ENCODE measurements at regions not wholly inside any gene's neighbourhood (a gene's known extent, or its start where the extent isn't known, plus 50 kb on each side); places are given as distances from the start of the nearest gene placed in this dataset.

DNA sequence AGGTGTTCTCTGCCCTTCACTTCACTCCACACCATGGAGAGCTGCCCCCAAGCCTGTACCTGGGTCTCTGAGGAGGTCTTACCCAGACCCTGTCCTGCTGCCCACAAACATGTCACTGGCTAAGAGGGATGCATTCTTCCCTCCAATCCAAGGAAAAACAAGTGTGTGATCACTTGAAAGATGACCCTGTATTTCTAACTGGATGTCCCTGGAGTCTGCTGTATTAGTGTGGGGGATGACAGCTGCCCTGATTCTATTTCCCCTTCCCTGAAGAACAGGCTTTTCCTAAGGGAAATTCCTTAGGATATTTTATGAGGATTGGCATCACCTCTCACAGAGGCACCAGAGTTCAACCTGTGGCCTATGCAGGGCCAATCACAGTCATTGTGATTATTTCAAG lies 55.0 kb upstream of the GATA2 start:
- CTCF ChIA-PET: no interaction called here
- no TSS peak for BruUV-seq (replicated peaks)
- POLR2A ChIA-PET (ENCODE audit: unreplicated experiment): no interaction called here
- Histone ChIP-seq H4K20me1 (ENCODE audit: low read length) (no peaks in the 10 kb centered on the region), H3K9me3 (ENCODE audit: low read length) (no peaks in the 10 kb centered on the region), H3K36me3 (ENCODE audit: low read depth, low read length) (no peaks in the 10 kb centered on the region), H3F3A (ENCODE audit: low read length, unreplicated experiment) (no peaks in the 10 kb centered on the region), H3K4me1 (ENCODE audit: insufficient read depth, low read length) (no peaks in the 10 kb centered on the region), H3K4me2 (ENCODE audit: low read length) (no peak overlapping the region), H3K9me2 (replicated peaks; ENCODE audit: low read length) (no peaks in the 10 kb centered on the region), H3K27ac (ENCODE audit: low read length) (no peak overlapping the region), H3K27me3 (ENCODE audit: low read length) (no peaks in the 10 kb centered on the region), H2AFZ (ENCODE audit: low read length) (no peak overlapping the region), H3K79me2 (ENCODE audit: low read length) (no peaks in the 10 kb centered on the region), H3K4me3 (ENCODE audit: low read length) (no peak overlapping the region), H3K9ac (ENCODE audit: low read length) (no peak overlapping the region)
- no peak for DNase-seq
- TF ChIP-seq, protein P1, sequence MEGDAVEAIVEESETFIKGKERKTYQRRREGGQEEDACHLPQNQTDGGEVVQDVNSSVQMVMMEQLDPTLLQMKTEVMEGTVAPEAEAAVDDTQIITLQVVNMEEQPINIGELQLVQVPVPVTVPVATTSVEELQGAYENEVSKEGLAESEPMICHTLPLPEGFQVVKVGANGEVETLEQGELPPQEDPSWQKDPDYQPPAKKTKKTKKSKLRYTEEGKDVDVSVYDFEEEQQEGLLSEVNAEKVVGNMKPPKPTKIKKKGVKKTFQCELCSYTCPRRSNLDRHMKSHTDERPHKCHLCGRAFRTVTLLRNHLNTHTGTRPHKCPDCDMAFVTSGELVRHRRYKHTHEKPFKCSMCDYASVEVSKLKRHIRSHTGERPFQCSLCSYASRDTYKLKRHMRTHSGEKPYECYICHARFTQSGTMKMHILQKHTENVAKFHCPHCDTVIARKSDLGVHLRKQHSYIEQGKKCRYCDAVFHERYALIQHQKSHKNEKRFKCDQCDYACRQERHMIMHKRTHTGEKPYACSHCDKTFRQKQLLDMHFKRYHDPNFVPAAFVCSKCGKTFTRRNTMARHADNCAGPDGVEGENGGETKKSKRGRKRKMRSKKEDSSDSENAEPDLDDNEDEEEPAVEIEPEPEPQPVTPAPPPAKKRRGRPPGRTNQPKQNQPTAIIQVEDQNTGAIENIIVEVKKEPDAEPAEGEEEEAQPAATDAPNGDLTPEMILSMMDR (conservative IDR thresholded peaks at IDR 0.05; ENCODE audit: low read depth, low read length): no peak
- TF ChIP-seq EZH2 (IDR thresholded peaks at IDR 0.05; ENCODE audit: low read length, unreplicated experiment) (no peak), EZH2phosphoT487 (IDR thresholded peaks at IDR 0.05; ENCODE audit: borderline replicate concordance, low read length) (no peak)
- intact Hi-C loops (cut with micrococcal nuclease): no loop called here
- no peak for ATAC-seq

DNA sequence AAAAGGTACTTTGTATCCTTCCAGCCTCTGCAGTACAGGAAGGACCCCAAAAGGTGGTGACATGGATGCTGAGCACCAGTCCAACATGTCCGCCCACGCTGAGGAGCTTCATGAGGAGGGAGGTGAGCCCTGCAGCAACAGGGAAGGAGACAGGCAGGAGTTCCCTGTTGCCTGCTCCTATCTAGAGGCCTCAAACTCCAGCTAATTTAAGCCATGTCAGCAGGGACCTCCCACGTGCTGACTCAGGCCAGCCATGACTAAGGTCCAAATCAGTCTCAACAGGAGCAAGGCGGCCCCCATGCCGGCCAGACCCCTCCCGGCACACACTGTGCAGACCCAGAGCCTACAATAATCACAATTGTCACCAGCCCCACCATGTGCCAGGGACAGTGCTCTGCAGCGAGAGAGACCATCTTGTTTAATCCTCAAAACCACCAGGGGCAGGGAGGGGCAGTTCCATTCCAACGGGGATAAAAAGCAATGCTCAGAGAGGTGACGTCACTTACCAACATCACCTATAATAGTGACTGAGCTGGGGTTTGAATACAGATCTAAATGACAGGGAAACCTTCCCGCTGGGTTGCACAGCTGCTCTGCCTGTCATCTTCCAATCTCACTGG lies 54.5 kb upstream of the GATA2 start:
- H3F3A ChIP-seq (ENCODE audit: low read length, unreplicated experiment): no peaks in the 10 kb centered on the region
- no peak overlapping the region for H3K9ac ChIP-seq (ENCODE audit: low read length)
- H3K4me2 ChIP-seq (ENCODE audit: low read length): no peak overlapping the region
- ATAC-seq (no peak), DNase-seq (no peak)
- ChIA-PET CTCF (no interaction called here), POLR2A (ENCODE audit: unreplicated experiment) (no interaction called here)
- intact Hi-C loops (cut with micrococcal nuclease): no loop called here
- no peaks in the 10 kb centered on the region for H3K36me3 ChIP-seq (ENCODE audit: low read depth, low read length)
- no peaks in the 10 kb centered on the region for H4K20me1 ChIP-seq (ENCODE audit: low read length)
- BruUV-seq (replicated peaks): no TSS peak
- H3K79me2 ChIP-seq (ENCODE audit: low read length): no peaks in the 10 kb centered on the region
- no peaks in the 10 kb centered on the region for H3K4me1 ChIP-seq (ENCODE audit: insufficient read depth, low read length)
- no peak overlapping the region for H3K27ac ChIP-seq (ENCODE audit: low read length)
- H3K27me3 ChIP-seq (ENCODE audit: low read length): no peaks in the 10 kb centered on the region
- no peaks in the 10 kb centered on the region for H3K9me2 ChIP-seq (replicated peaks; ENCODE audit: low read length)
- TF ChIP-seq, protein P1 (conservative IDR thresholded peaks at IDR 0.05; ENCODE audit: low read depth, low read length): no peak
- TF ChIP-seq EZH2 (IDR thresholded peaks at IDR 0.05; ENCODE audit: low read length, unreplicated experiment) (no peak), EZH2phosphoT487 (IDR thresholded peaks at IDR 0.05; ENCODE audit: borderline replicate concordance, low read length) (no peak)
- H3K4me3 ChIP-seq (ENCODE audit: low read length): no peak overlapping the region
- H2AFZ ChIP-seq (ENCODE audit: low read length): no peak overlapping the region
- no peaks in the 10 kb centered on the region for H3K9me3 ChIP-seq (ENCODE audit: low read length)

DNA sequence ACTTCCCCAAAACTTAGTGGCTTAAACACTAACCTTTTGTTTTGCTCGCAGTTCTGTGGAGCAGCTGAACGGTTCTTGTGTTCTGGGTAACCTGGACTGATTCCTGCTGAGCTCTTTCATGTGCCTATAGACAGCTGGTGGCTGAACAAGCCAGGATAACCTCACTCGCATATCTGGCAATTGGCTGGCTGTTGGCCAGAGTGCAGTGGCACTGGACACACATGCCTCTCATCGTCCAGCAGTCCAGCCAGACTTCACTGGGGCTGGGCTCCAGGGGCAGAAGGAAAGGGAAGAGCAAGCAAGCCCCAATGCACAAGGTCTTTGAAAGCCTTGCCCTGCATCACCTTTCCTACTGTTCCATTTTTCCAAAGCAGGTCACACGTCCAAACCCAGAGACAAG lies 53.6 kb upstream of the GATA2 start:
- TF ChIP-seq EZH2 (IDR thresholded peaks at IDR 0.05; ENCODE audit: low read length, unreplicated experiment): no peak
- TF ChIP-seq, protein P1 (conservative IDR thresholded peaks at IDR 0.05; ENCODE audit: low read depth, low read length): no peak
- no peak for TF ChIP-seq EZH2phosphoT487 (IDR thresholded peaks at IDR 0.05; ENCODE audit: borderline replicate concordance, low read length)
- H4K20me1 ChIP-seq (ENCODE audit: low read length): no peaks in the 10 kb centered on the region
- no TSS peak for BruUV-seq (replicated peaks)
- no peak overlapping the region for H3K27ac ChIP-seq (ENCODE audit: low read length)
- no peaks in the 10 kb centered on the region for H3K27me3 ChIP-seq (ENCODE audit: low read length)
- DNase-seq: no peak
- H3K79me2 ChIP-seq (ENCODE audit: low read length): no peaks in the 10 kb centered on the region
- H3K9ac ChIP-seq (ENCODE audit: low read length): no peak overlapping the region
- H3K4me2 ChIP-seq (ENCODE audit: low read length): no peak overlapping the region
- intact Hi-C loops (cut with micrococcal nuclease): no loop called here
- H3K4me3 ChIP-seq (ENCODE audit: low read length): no peak overlapping the region
- H3K9me2 ChIP-seq (replicated peaks; ENCODE audit: low read length): no peaks in the 10 kb centered on the region
- no peaks in the 10 kb centered on the region for H3K36me3 ChIP-seq (ENCODE audit: low read depth, low read length)
- no peaks in the 10 kb centered on the region for H3F3A ChIP-seq (ENCODE audit: low read length, unreplicated experiment)
- H3K9me3 ChIP-seq (ENCODE audit: low read length): no peaks in the 10 kb centered on the region
- ATAC-seq: no peak
- POLR2A ChIA-PET (ENCODE audit: unreplicated experiment): no interaction called here
- no peak overlapping the region for H2AFZ ChIP-seq (ENCODE audit: low read length)
- CTCF ChIA-PET: no interaction called here
- no peaks in the 10 kb centered on the region for H3K4me1 ChIP-seq (ENCODE audit: insufficient read depth, low read length)
